ENCODE measurements at regions not wholly inside any gene's neighbourhood (a gene's known extent, or its start where the extent isn't known, plus 50 kb on each side); places are given as distances from the start of the nearest gene placed in this dataset.

DNA sequence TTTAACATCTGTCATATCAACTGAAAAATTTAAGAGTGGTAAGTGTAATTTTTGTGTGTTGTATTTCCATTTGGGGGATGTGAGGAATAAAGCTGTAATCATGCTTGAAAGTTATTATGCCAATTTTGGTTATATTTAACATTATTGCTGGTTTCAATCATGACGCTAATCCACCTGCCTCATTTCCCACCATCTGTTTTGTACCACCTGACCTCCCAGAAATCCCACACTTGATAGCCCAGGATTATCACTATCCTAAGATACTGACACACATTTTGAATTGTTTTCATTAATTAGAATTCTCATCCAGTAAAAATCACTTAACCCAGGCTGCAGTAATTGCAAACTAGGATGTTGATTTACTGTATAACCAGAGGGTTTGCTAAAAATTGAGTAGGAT is 1119.8 kb downstream of the AACS start:
- peaks cover 13% of the 10 kb centered on the region for H3K9me3 ChIP-seq (ENCODE audit: control insufficient read depth, insufficient read depth, low read length)
- H3K4me3 ChIP-seq (ENCODE audit: low read depth, low read length), result no peak overlapping the region
- H3K27ac ChIP-seq (ENCODE audit: low read depth, low read length), result no peak overlapping the region
- POLR2A ChIA-PET, result no interaction called here
- no peaks in the 10 kb centered on the region for H3K27me3 ChIP-seq (ENCODE audit: control insufficient read depth, insufficient read depth, low read length)
- TF ChIP-seq, protein P1, sequence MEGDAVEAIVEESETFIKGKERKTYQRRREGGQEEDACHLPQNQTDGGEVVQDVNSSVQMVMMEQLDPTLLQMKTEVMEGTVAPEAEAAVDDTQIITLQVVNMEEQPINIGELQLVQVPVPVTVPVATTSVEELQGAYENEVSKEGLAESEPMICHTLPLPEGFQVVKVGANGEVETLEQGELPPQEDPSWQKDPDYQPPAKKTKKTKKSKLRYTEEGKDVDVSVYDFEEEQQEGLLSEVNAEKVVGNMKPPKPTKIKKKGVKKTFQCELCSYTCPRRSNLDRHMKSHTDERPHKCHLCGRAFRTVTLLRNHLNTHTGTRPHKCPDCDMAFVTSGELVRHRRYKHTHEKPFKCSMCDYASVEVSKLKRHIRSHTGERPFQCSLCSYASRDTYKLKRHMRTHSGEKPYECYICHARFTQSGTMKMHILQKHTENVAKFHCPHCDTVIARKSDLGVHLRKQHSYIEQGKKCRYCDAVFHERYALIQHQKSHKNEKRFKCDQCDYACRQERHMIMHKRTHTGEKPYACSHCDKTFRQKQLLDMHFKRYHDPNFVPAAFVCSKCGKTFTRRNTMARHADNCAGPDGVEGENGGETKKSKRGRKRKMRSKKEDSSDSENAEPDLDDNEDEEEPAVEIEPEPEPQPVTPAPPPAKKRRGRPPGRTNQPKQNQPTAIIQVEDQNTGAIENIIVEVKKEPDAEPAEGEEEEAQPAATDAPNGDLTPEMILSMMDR (IDR thresholded peaks at IDR 0.05; ENCODE audit: low read depth, low read length), result no peak
- DNase-seq (ENCODE audit: low read depth, low spot score), result no peak
- CTCF ChIA-PET, result no interaction called here

DNA sequence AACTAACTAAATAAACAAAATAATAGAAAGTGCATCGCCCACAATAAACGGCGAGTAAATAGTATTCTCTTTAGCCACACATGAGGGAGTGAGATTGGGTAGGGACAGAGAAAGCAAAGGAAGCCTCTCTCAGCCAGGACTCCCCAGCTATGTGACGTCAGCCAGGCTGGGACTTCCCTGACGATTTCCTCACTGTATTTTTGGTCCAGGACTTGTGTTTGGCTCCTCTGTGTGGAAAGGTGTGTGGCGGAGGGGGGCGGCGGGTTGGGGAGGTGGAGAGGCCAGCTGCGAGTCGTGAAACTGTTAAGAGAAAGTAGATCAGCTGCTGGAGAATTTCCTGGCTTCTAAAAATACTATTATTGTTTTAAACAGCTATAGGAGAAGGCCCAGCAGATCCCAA is 1124.6 kb downstream of the AACS start:
- Histone ChIP-seq H3K27ac (ENCODE audit: low read depth, low read length) (no peak overlapping the region), H3K4me3 (ENCODE audit: low read depth, low read length) (no peak overlapping the region), H3K9me3 (ENCODE audit: control insufficient read depth, insufficient read depth, low read length) (peaks cover 44% of the 10 kb centered on the region), H3K27me3 (ENCODE audit: control insufficient read depth, insufficient read depth, low read length) (no peaks in the 10 kb centered on the region)
- ChIA-PET POLR2A (no interaction called here), CTCF (no interaction called here)
- TF ChIP-seq, protein P1 (IDR thresholded peaks at IDR 0.05; ENCODE audit: low read depth, low read length), result no peak
- no peak for DNase-seq (ENCODE audit: low read depth, low spot score)

DNA sequence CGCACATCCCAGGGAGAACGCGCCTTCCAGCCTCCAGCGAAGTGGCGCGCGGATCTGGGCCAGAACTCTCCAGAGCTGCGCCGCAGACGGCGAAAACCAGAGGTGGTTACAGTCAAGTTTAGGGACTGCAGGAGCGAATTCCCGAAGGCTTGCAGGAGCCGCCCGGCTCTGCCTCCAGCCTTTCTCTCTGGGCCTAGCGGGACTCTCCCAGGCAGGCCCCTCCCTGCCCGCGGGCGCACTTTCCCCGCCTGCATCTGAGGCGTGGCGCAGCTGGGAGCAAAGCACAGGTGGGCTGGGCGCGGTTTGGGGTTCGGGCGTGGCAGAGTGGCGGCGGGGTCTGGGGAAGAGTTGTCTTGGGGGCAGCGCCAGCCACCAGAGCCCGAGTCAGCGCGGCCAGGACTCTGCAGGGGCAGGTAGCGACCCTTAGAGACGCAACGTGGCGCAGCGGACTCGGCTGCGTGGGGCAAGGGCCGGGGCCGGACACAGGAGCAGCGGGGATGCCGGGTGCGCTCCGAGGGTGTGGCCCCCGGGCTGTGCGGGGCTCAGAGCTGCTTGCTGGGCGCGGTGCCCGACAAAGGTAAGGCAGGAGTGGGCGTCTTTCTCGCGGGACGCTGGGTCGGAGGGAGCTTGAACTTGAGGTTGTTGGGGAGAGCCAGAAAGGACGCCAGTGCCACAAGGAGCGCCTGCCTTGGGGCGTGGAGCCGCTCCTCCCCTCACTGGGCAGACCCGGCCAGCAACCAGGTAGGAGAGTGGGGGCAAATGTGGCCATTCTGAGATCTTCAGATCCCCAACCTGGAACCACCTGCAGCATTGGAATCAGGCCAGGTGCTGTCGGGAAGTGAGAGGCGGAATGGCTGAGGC is 1126.0 kb downstream of the AACS start:
- Histone ChIP-seq H3K9me3 (ENCODE audit: control insufficient read depth, insufficient read depth, low read length) (peaks cover 37% of the 10 kb centered on the region), H3K27ac (ENCODE audit: low read depth, low read length) (no peak overlapping the region), H3K4me3 (ENCODE audit: low read depth, low read length) (no peak overlapping the region), H3K27me3 (ENCODE audit: control insufficient read depth, insufficient read depth, low read length) (no peaks in the 10 kb centered on the region)
- TF ChIP-seq, protein P1 (IDR thresholded peaks at IDR 0.05; ENCODE audit: low read depth, low read length), result no peak
- no peak for DNase-seq (ENCODE audit: low read depth, low spot score)
- ChIA-PET CTCF (no interaction called here), POLR2A (no interaction called here)

DNA sequence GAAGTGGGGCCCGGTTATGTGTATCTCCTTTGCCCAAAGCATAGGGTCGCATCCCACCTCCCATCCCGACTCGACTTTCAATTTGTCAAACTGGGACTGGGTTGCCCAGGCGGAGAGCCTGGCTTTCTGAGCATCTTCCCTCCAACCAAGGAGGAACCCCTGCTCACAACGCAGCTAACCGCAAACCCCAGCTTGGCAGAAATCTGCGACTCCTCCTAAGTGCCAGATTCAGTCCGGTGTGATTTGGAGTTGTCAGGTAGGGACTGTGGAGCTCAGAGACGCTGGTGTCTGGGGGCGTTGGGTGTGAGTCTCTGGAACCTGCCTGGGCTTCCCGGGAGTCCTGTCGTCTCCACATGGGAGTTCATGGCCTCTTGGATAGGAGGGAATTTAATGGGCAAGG is 1126.7 kb downstream of the AACS start:
- no peak for DNase-seq (ENCODE audit: low read depth, low spot score)
- CTCF ChIA-PET, result no interaction called here
- TF ChIP-seq, protein P1 (IDR thresholded peaks at IDR 0.05; ENCODE audit: low read depth, low read length), result no peak
- Histone ChIP-seq H3K9me3 (ENCODE audit: control insufficient read depth, insufficient read depth, low read length) (peaks cover 36% of the 10 kb centered on the region), H3K27ac (ENCODE audit: low read depth, low read length) (no peak overlapping the region), H3K27me3 (ENCODE audit: control insufficient read depth, insufficient read depth, low read length) (no peaks in the 10 kb centered on the region), H3K4me3 (ENCODE audit: low read depth, low read length) (no peak overlapping the region)
- POLR2A ChIA-PET, result no interaction called here

DNA sequence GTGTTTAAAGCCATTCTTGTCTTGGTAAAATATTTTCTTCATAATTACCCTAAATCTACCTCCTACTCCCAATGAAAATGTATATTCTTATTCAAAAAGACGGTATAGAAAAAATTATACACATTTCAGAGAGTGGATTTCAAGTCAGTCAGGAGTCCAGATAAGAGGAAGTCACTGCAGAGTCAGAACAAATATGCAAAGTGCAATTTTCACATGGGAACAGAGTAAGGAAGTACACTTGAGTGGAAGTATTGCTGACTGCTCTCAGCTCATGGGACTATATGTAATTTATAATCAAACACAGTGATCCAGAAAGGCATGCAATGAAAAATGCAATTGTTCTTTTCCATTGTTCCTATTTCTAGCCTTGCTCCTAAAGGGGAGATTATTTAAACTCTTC is 1128.0 kb downstream of the AACS start:
- TF ChIP-seq, protein P1 (IDR thresholded peaks at IDR 0.05; ENCODE audit: low read depth, low read length), result no peak
- POLR2A ChIA-PET, result no interaction called here
- Histone ChIP-seq H3K27me3 (ENCODE audit: control insufficient read depth, insufficient read depth, low read length) (no peaks in the 10 kb centered on the region), H3K9me3 (ENCODE audit: control insufficient read depth, insufficient read depth, low read length) (peaks cover 36% of the 10 kb centered on the region), H3K27ac (ENCODE audit: low read depth, low read length) (no peak overlapping the region), H3K4me3 (ENCODE audit: low read depth, low read length) (no peak overlapping the region)
- CTCF ChIA-PET, result no interaction called here
- no peak for DNase-seq (ENCODE audit: low read depth, low spot score)
